ENCODE measurements at regions not wholly inside any gene's neighbourhood (a gene's known extent, or its start where the extent isn't known, plus 50 kb on each side); places are given as distances from the start of the nearest gene placed in this dataset.

- no peak for DNase-seq
- Histone ChIP-seq H3K4me1 (no peaks in the 10 kb centered on the region), H3K27ac (no peak overlapping the region), H3K4me3 (no peak overlapping the region), H3K9me3 (peaks cover 0 to 4% (median 0%) of the 10 kb centered on the region in 12 donors), H3K27me3 (no peaks in the 10 kb centered on the region), H3K36me3 (no peaks in the 10 kb centered on the region)
- ATAC-seq = no peak
- TF ChIP-seq POLR2A (IDR thresholded peaks at IDR 0.05) (no peak), CTCF (IDR thresholded peaks at IDR 0.05) (no peak)
- WGBS, 4 donors = 38 to 59% (median 49%) methylated on average over 3 of the region's 3 CpGs
- intact Hi-C loops (cut with DNase I) = no loop called here
Measured at GRCh38 chr2:22110244-22110651, 986.5 kb downstream of the TDRD15 start.

- Histone ChIP-seq H3K27me3 (peaks cover 0 to 4% (median 0%) of the 10 kb centered on the region in 9 donors), H3K4me1 (no peaks in the 10 kb centered on the region), H3K9me3 (peaks cover 0 to 4% (median 0%) of the 10 kb centered on the region in 12 donors), H3K27ac (no peak overlapping the region), H3K36me3 (no peaks in the 10 kb centered on the region), H3K4me3 (no peak overlapping the region)
- intact Hi-C loops (cut with DNase I) = no loop called here
- DNase-seq (no peak), ATAC-seq (no peak)
- WGBS, 4 donors = 51 to 62% (median 59%) methylated on average over 4 of the region's 4 CpGs
- peak in 4 of 12 donors; percentile 6 to 12 (median 8) for TF ChIP-seq CTCF (IDR thresholded peaks at IDR 0.05)
- no peak for TF ChIP-seq POLR2A (IDR thresholded peaks at IDR 0.05)
Measured at GRCh38 chr2:22124003-22124402, 1000.2 kb downstream of the TDRD15 start.

- peaks cover 0 to 4% (median 0%) of the 10 kb centered on the region in 9 donors for H3K27me3 ChIP-seq
- no peak for DNase-seq
- no peaks in the 10 kb centered on the region for H3K36me3 ChIP-seq
- H3K9me3 ChIP-seq = peaks cover 0 to 8% (median 0%) of the 10 kb centered on the region in 12 donors
- ATAC-seq = no peak
- H3K27ac ChIP-seq = no peak overlapping the region
- no peak overlapping the region for H3K4me3 ChIP-seq
- no peaks in the 10 kb centered on the region for H3K4me1 ChIP-seq
- 90 to 94% (median 90%) methylated on average over 5 of the region's 5 CpGs for WGBS, 4 donors
- no peak for TF ChIP-seq CTCF (IDR thresholded peaks at IDR 0.05)
- TF ChIP-seq POLR2A (IDR thresholded peaks at IDR 0.05) = no peak
- intact Hi-C loops (cut with DNase I) = no loop called here
Measured at GRCh38 chr2:22126106-22126505, 1002.3 kb downstream of the TDRD15 start.

GRCh38 chr2:22126978-22127377, 1003.2 kb downstream of the TDRD15 start:
- no peak for DNase-seq
- no peak overlapping the region for H3K4me3 ChIP-seq
- peaks cover 0 to 4% (median 0%) of the 10 kb centered on the region in 9 donors for H3K27me3 ChIP-seq
- no peaks in the 10 kb centered on the region for H3K36me3 ChIP-seq
- TF ChIP-seq POLR2A (IDR thresholded peaks at IDR 0.05) (no peak), CTCF (IDR thresholded peaks at IDR 0.05) (no peak)
- no peaks in the 10 kb centered on the region for H3K4me1 ChIP-seq
- intact Hi-C loops (cut with DNase I) = no loop called here
- no peak for ATAC-seq
- peaks cover 0 to 8% (median 0%) of the 10 kb centered on the region in 12 donors for H3K9me3 ChIP-seq
- no peak overlapping the region for H3K27ac ChIP-seq

All from heart left ventricle (tissue), 16 donors.